H9 (cell line): ENCODE measurements at regions not wholly inside any gene's neighbourhood (a gene's known extent, or its start where the extent isn't known, plus 50 kb on each side); places are given as distances from the start of the nearest gene placed in this dataset.

Source experiments
- DNase-seq: peaks from one replicate; pipeline ENCODE4 v3.0.0-alpha.2; 2017
- H2AFZ ChIP-seq: one replicate; pipeline ENCODE4 v1.6.1; 2013; ENCODE audit warnings: mild to moderate bottlenecking, low read length, control low read depth, moderate library complexity
- H2AK5ac ChIP-seq: 2 replicates; pipeline ENCODE4 v1.6.1; 2013; ENCODE audit warnings: low read length, control low read depth, mixed read lengths; ENCODE audit not compliant: insufficient read length
- H2BK120ac ChIP-seq: one replicate; pipeline ENCODE4 v1.6.1; 2013; ENCODE audit warnings: low read depth, mild to moderate bottlenecking, low read length, control low read depth, inconsistent platforms; ENCODE audit not compliant: poor library complexity, severe bottlenecking
- H2BK12ac ChIP-seq: 2 replicates; pipeline ENCODE4 v1.6.1; 2013; ENCODE audit warnings: low read length, control low read depth, mixed read lengths, low read depth; ENCODE audit not compliant: insufficient read length
- H2BK15ac ChIP-seq: 2 replicates; pipeline ENCODE4 v1.6.1; 2013; ENCODE audit warnings: low read depth, low read length, control low read depth
- H2BK20ac ChIP-seq: one replicate; pipeline ENCODE4 v1.6.1; 2013; ENCODE audit warnings: low read depth, mild to moderate bottlenecking, low read length, control low read depth, inconsistent platforms; ENCODE audit not compliant: poor library complexity, severe bottlenecking
- H2BK5ac ChIP-seq: 2 replicates; pipeline ENCODE4 v1.6.1; 2013; ENCODE audit warnings: low read length, control low read depth, mixed read lengths; ENCODE audit not compliant: insufficient read length
- H3K14ac ChIP-seq: 2 replicates; pipeline ENCODE4 v1.6.1; 2013; ENCODE audit warnings: low read length, control low read depth; ENCODE audit not compliant: insufficient read depth
- H3K18ac ChIP-seq: 2 replicates; pipeline ENCODE4 v1.6.1; 2013; ENCODE audit warnings: low read depth, mild to moderate bottlenecking, mixed read lengths, low read length, control low read depth; ENCODE audit not compliant: insufficient read length
- H3K23ac ChIP-seq: 2 replicates; pipeline ENCODE4 v1.6.1; 2013; ENCODE audit warnings: low read length, control low read depth, mixed read lengths, low read depth; ENCODE audit not compliant: insufficient read length
- H3K23me2 ChIP-seq: 2 replicates; pipeline ENCODE4 v1.6.1; 2013; ENCODE audit warnings: low read depth, mild to moderate bottlenecking, mixed read lengths, low read length, control low read depth; ENCODE audit not compliant: insufficient read length, poor library complexity, severe bottlenecking
- H3K27ac ChIP-seq: 2 replicates; pipeline ENCODE4 v1.5.1; 2013; ENCODE audit warnings: low read length, control low read depth, mixed read lengths, low read depth; ENCODE audit not compliant: insufficient read length
- H3K27me3 ChIP-seq: 2 replicates; pipeline ENCODE4 v1.6.1; 2013; ENCODE audit warnings: low read length, control low read depth, inconsistent platforms; ENCODE audit not compliant: insufficient read depth
- H3K4ac ChIP-seq: 2 replicates; pipeline ENCODE4 v1.6.1; 2013; ENCODE audit warnings: low read depth, mild to moderate bottlenecking, control low read depth, inconsistent platforms, low read length, moderate library complexity
- H3K4me1 ChIP-seq: 2 replicates; pipeline ENCODE4 v1.6.1; 2013; ENCODE audit warnings: low read length, control low read depth, inconsistent platforms; ENCODE audit not compliant: insufficient read depth
- H3K4me2 ChIP-seq: 2 replicates; pipeline ENCODE4 v1.6.1; 2013; ENCODE audit warnings: low read length, control low read depth, mixed read lengths; ENCODE audit not compliant: insufficient read length, insufficient read depth
- H3K56ac ChIP-seq: 2 replicates; pipeline ENCODE4 v1.6.1; 2013; ENCODE audit warnings: low read depth, mild to moderate bottlenecking, mixed read lengths, low read length, control low read depth; ENCODE audit not compliant: insufficient read length
- H3K79me1 ChIP-seq: 2 replicates; pipeline ENCODE4 v1.6.1; 2013; ENCODE audit warnings: low read depth, mild to moderate bottlenecking, moderate library complexity, low read length, control low read depth, inconsistent platforms; ENCODE audit not compliant: insufficient read depth, poor library complexity, severe bottlenecking
- H3K79me2 ChIP-seq: 2 replicates; pipeline ENCODE4 v1.6.1; 2013; ENCODE audit warnings: low read length, control low read depth, inconsistent platforms; ENCODE audit not compliant: insufficient read depth
- H3K9ac ChIP-seq: 2 replicates; pipeline ENCODE4 v1.6.1; 2013; ENCODE audit warnings: low read length, control low read depth, mixed read lengths; ENCODE audit not compliant: insufficient read length; ENCODE audit errors: extremely low read depth
- H3K9me3 ChIP-seq: one replicate; pipeline ENCODE4 v1.6.1; 2013; ENCODE audit warnings: low read depth, low read length, inconsistent platforms; ENCODE audit not compliant: control insufficient read depth
- H3T11ph ChIP-seq: one replicate; pipeline ENCODE4 v1.6.1; 2013; ENCODE audit warnings: mild to moderate bottlenecking, low read length, control low read depth, inconsistent platforms
- H4K20me1 ChIP-seq: one replicate; pipeline ENCODE4 v1.6.1; 2013; ENCODE audit not compliant: control insufficient read depth, insufficient read length, insufficient read depth
- H4K5ac ChIP-seq: 2 replicates; pipeline ENCODE4 v1.6.1; 2013; ENCODE audit warnings: low read depth, mild to moderate bottlenecking, mixed read lengths, low read length, control low read depth; ENCODE audit not compliant: insufficient read length
- H4K8ac ChIP-seq: replicated peaks from 2 replicates; pipeline ENCODE4 v1.6.1; 2013; ENCODE audit warnings: low read length, control low read depth, mixed read lengths, low read depth; ENCODE audit not compliant: insufficient read length
- H4K91ac ChIP-seq: 2 replicates; pipeline ENCODE4 v1.6.1; 2013; ENCODE audit warnings: low read depth, mild to moderate bottlenecking, moderate library complexity, mixed read lengths, low read length, control low read depth; ENCODE audit not compliant: insufficient read length
- H3K27ac Mint-ChIP-seq, 3 experiments: 2 replicates in 2 of 3; 3 replicates in 1 of 3; pipeline ENCODE4 v1.8.0; 2020 to 2021; ENCODE audit warnings: mixed read lengths in 3 of 3, mild to moderate bottlenecking in 1 of 3, moderate library complexity in 1 of 3
- H3K27me3 Mint-ChIP-seq: 2 replicates; pipeline ENCODE4 v1.8.0; 2021; ENCODE audit warnings: low read depth, mild to moderate bottlenecking, moderate library complexity, mixed read lengths
- H3K36me3 Mint-ChIP-seq, 3 experiments: 2 replicates in 2 of 3; 3 replicates in 1 of 3; pipeline ENCODE4 v1.8.0; 2020 to 2021; ENCODE audit warnings: low read depth in 3 of 3, mixed read lengths in 3 of 3; ENCODE audit not compliant: insufficient read depth in 1 of 3
- H3K4me1 Mint-ChIP-seq, 2 experiments: 2 replicates each; pipeline ENCODE4 v1.8.0; 2020; ENCODE audit warnings: mixed read lengths in 2 of 2
- H3K4me3 Mint-ChIP-seq, 2 experiments: 2 replicates in 1 of 2; 3 replicates in 1 of 2; pipeline ENCODE4 v1.8.0; 2020 to 2021; ENCODE audit warnings: mild to moderate bottlenecking in 2 of 2, mixed read lengths in 2 of 2, moderate library complexity in 1 of 2
- H3K9me3 Mint-ChIP-seq, 2 experiments: 2 replicates in 1 of 2; 3 replicates in 1 of 2; pipeline ENCODE4 v1.8.0; 2020; ENCODE audit warnings: mild to moderate bottlenecking in 2 of 2, mixed read lengths in 2 of 2, moderate library complexity in 1 of 2
- CTCF ChIP-seq: fragments of 200-600 bp; sonication (generic); conservative IDR thresholded peaks from 3 replicates; pipeline ENCODE4 v1.8.0; 2021; ENCODE audit warnings: antibody characterized with exemption, mild to moderate bottlenecking
- WGBS: extraction: QIAGEN DNeasy Blood & Tissue Kit; methylation state at CpG from one replicate; pipeline ENCODE4 v1.1.7; 2013; ENCODE audit warnings: missing lambda C conversion rate, low lambda C conversion rate, mixed read lengths; ENCODE audit not compliant: insufficient read length; ENCODE audit errors: extremely low coverage; 5-methylcytosine and 5-hydroxymethylcytosine counted together

GRCh38 chr12:115473257-115473956 is 789.4 kb upstream of the TBX3 start:
- no peaks in the 10 kb centered on the region for H4K20me1 ChIP-seq
- Mint-ChIP-seq H3K27me3 (no peaks in the 10 kb centered on the region), H3K9me3 (no peaks in the 10 kb centered on the region; a peak in 1 of 5 replicates), H3K27ac (no peak overlapping the region), H3K4me1 (peaks cover 6% of the 10 kb centered on the region in 2 experiments; a peak in 3 of 4 replicates), H3K36me3 (no peaks in the 10 kb centered on the region; a peak in 1 of 7 replicates), H3K4me3 (no peak overlapping the region)
- H2AK5ac ChIP-seq, result no peak overlapping the region
- H2AFZ ChIP-seq, result no peak overlapping the region
- H3K9ac ChIP-seq, result no peak overlapping the region
- no peaks in the 10 kb centered on the region for H3K79me2 ChIP-seq
- no peaks in the 10 kb centered on the region for H3K4me1 ChIP-seq
- H3K18ac ChIP-seq, result no peak overlapping the region
- H2BK5ac ChIP-seq, result no peak overlapping the region
- no peak overlapping the region for H2BK12ac ChIP-seq
- WGBS, result no CpG with 5 or more reads among the region's 7 CpGs
- H3K9me3 ChIP-seq, result no peaks in the 10 kb centered on the region
- H3K4me2 ChIP-seq, result no peak overlapping the region
- H3K23ac ChIP-seq, result no peak overlapping the region
- no peak overlapping the region for H3K4ac ChIP-seq
- H4K5ac ChIP-seq, result no peak overlapping the region
- no peak overlapping the region for H2BK20ac ChIP-seq
- no peak overlapping the region for H3T11ph ChIP-seq
- H2BK120ac ChIP-seq, result no peak overlapping the region
- H3K27me3 ChIP-seq, result no peaks in the 10 kb centered on the region
- H3K14ac ChIP-seq, result no peak overlapping the region
- H3K23me2 ChIP-seq, result no peaks in the 10 kb centered on the region
- no peak overlapping the region for H4K91ac ChIP-seq
- no peak overlapping the region for H2BK15ac ChIP-seq
- H4K8ac ChIP-seq, result no peak overlapping the region
- H3K79me1 ChIP-seq, result no peaks in the 10 kb centered on the region
- no peak for DNase-seq
- no peak overlapping the region for H3K27ac ChIP-seq
- H3K56ac ChIP-seq, result no peak overlapping the region
- no peak for TF ChIP-seq CTCF
